IMR-90 (cell line): ENCODE measurements at regions not wholly inside any gene's neighbourhood (a gene's known extent, or its start where the extent isn't known, plus 50 kb on each side); places are given as distances from the start of the nearest gene placed in this dataset.

ENCODE experiments used
- ATAC-seq: fragments of 200-7000 bp; cut with Tn5 transposase; 2 replicates; pipeline ENCODE4 v1.9.1; 2020; ENCODE audit warnings: low read depth, mild to moderate bottlenecking, moderate library complexity
- BruUV-seq: library from RNA; stranded (reverse); fragments of 400-500 nt; replicated peaks from 2 replicates; lab custom pipeline; 2021; lab: Mats Ljungman, UMichigan
- CTCF ChIA-PET: fragments of 300-600 bp; formaldehyde crosslinking; extraction: SDS; loops from one replicate; lab custom pipeline; 2021; ENCODE audit warnings: antibody characterized with exemption; lab: Yijun Ruan, JAX
- POLR2A ChIA-PET: fragments of 300-600 bp; sonication (Branson Sonifier 250); formaldehyde crosslinking; loops from one replicate; lab custom pipeline; 2022; ENCODE audit warnings: antibody characterized with exemption; ENCODE audit not compliant: unreplicated experiment; lab: Charles Lee
- DNase-seq: peaks from one replicate; pipeline ENCODE4 v3.0.0; 2013
- H2AFZ ChIP-seq: replicated peaks from 2 replicates; pipeline ENCODE3; 2013; ENCODE audit warnings: low read length, mild to moderate bottlenecking; ENCODE audit not compliant: poor library complexity
- H2AK5ac ChIP-seq: 2 replicates; pipeline ENCODE4 v1.6.1; 2013; ENCODE audit warnings: low read depth, low read length, inconsistent platforms
- H2AK9ac ChIP-seq: replicated peaks from 2 replicates; pipeline ENCODE3; 2013; ENCODE audit warnings: mild to moderate bottlenecking, low read depth, low read length, moderate library complexity; ENCODE audit not compliant: poor library complexity
- H2BK120ac ChIP-seq: 2 replicates; pipeline ENCODE4 v1.6.1; 2013; ENCODE audit warnings: low read depth, low read length, inconsistent platforms
- H2BK15ac ChIP-seq: 3 replicates; pipeline ENCODE4 v1.6.1; 2013; ENCODE audit warnings: low read depth, low read length, inconsistent platforms
- H2BK20ac ChIP-seq: 2 replicates; pipeline ENCODE4 v1.6.1; 2013; ENCODE audit warnings: low read depth, mild to moderate bottlenecking, inconsistent platforms, low read length, moderate library complexity
- H2BK5ac ChIP-seq: 2 replicates; pipeline ENCODE4 v1.6.1; 2013; ENCODE audit warnings: mild to moderate bottlenecking, low read depth, low read length, inconsistent platforms; ENCODE audit not compliant: poor library complexity, severe bottlenecking
- H3K14ac ChIP-seq: replicated peaks from 2 replicates; pipeline ENCODE4 v1.6.1; 2013; ENCODE audit warnings: low read depth, low read length, inconsistent platforms
- H3K18ac ChIP-seq: 2 replicates; pipeline ENCODE4 v1.6.1; 2013; ENCODE audit warnings: low read depth, low read length, control low read depth
- H3K23ac ChIP-seq: 2 replicates; pipeline ENCODE4 v1.6.1; 2013; ENCODE audit warnings: low read depth, low read length, inconsistent platforms
- H3K27ac ChIP-seq: 2 replicates; pipeline ENCODE4 v1.5.1; 2013; ENCODE audit warnings: mild to moderate bottlenecking, control low read depth, low read length; ENCODE audit not compliant: insufficient read depth
- H3K27me3 ChIP-seq: 2 replicates; pipeline ENCODE4 v1.6.1; 2013; ENCODE audit warnings: low read length; ENCODE audit not compliant: control insufficient read depth, insufficient read depth
- H3K36me3 ChIP-seq: 2 replicates; pipeline ENCODE4 v1.6.1; 2013; ENCODE audit warnings: low read length, mixed read lengths; ENCODE audit not compliant: control insufficient read depth, insufficient read depth
- H3K4ac ChIP-seq: 2 replicates; pipeline ENCODE4 v1.6.1; 2013; ENCODE audit warnings: low read depth, low read length, inconsistent platforms
- H3K4me1 ChIP-seq: 2 replicates; pipeline ENCODE4 v1.6.1; 2013; ENCODE audit warnings: low read length, mixed read lengths; ENCODE audit not compliant: control insufficient read depth, insufficient read depth
- H3K4me2 ChIP-seq: 2 replicates; pipeline ENCODE4 v1.6.1; 2013; ENCODE audit warnings: low read depth, mild to moderate bottlenecking, control low read depth, low read length, moderate library complexity
- H3K4me3 ChIP-seq: 2 replicates; pipeline ENCODE4 v1.5.1; 2013; ENCODE audit warnings: low read depth, mild to moderate bottlenecking, control low read depth, low read length, moderate library complexity; ENCODE audit not compliant: insufficient read depth
- H3K56ac ChIP-seq: 2 replicates; pipeline ENCODE4 v1.6.1; 2013; ENCODE audit warnings: low read length, inconsistent platforms; ENCODE audit not compliant: insufficient read depth; ENCODE audit errors: extremely low read depth
- H3K79me1 ChIP-seq, 2 experiments: 2 replicates each; pipeline ENCODE4 v1.6.1; 2013; ENCODE audit warnings: low read length in 2 of 2, inconsistent platforms in 1 of 2, low read depth in 1 of 2
- H3K9ac ChIP-seq: 2 replicates; pipeline ENCODE4 v1.6.1; 2013; ENCODE audit warnings: low read depth, low read length, control low read depth
- H3K9me1 ChIP-seq: 2 replicates; pipeline ENCODE4 v1.6.1; 2013; ENCODE audit warnings: low read length, inconsistent platforms; ENCODE audit not compliant: insufficient read depth
- H3K9me3 ChIP-seq: 2 replicates; pipeline ENCODE4 v1.6.1; 2013; ENCODE audit warnings: low read length; ENCODE audit not compliant: control insufficient read depth, insufficient read depth
- H4K20me1 ChIP-seq: 2 replicates; pipeline ENCODE4 v1.6.1; 2013; ENCODE audit warnings: low read length, inconsistent platforms; ENCODE audit not compliant: insufficient read depth
- H4K5ac ChIP-seq: 2 replicates; pipeline ENCODE4 v1.6.1; 2013; ENCODE audit warnings: mild to moderate bottlenecking, low read depth, low read length, control low read depth
- H4K8ac ChIP-seq, 2 experiments: 2 replicates each; pipeline ENCODE4 v1.6.1; 2013; ENCODE audit warnings: low read depth in 2 of 2, low read length in 2 of 2, control low read depth in 1 of 2, inconsistent platforms in 1 of 2
- H4K91ac ChIP-seq: 2 replicates; pipeline ENCODE4 v1.6.1; 2013; ENCODE audit warnings: low read depth, low read length, inconsistent platforms; ENCODE audit not compliant: insufficient read depth
- BHLHE40 ChIP-seq: fragments of 150-350 bp; IDR thresholded peaks from 2 replicates; pipeline ENCODE4 v1.6.1; 2016; ENCODE audit warnings: mild to moderate bottlenecking, low read depth, low read length
- CEBPB ChIP-seq: IDR thresholded peaks from 2 replicates; pipeline ENCODE4 v1.6.1; 2012; ENCODE audit warnings: low read depth, low read length, improper control_type of control experiment
- CTCF ChIP-seq: conservative IDR thresholded peaks from 2 replicates; pipeline ENCODE4 v1.5.1; 2012; ENCODE audit warnings: mild to moderate bottlenecking, low read depth, low read length, improper control_type of control experiment
- FOS ChIP-seq: fragments of 150-350 bp; IDR thresholded peaks from 2 replicates; pipeline ENCODE4 v1.6.1; 2016; ENCODE audit warnings: low read depth, low read length
- MAFK ChIP-seq: IDR thresholded peaks from 2 replicates; pipeline ENCODE4 v1.6.1; 2012; ENCODE audit warnings: low read depth, low read length, improper control_type of control experiment
- NFE2L2 ChIP-seq: fragments of 150-350 bp; IDR thresholded peaks from 2 replicates; pipeline ENCODE4 v1.6.1; 2016; ENCODE audit warnings: low read depth, mild to moderate bottlenecking, low read length
- RFX5 ChIP-seq: IDR thresholded peaks from 2 replicates; pipeline ENCODE4 v1.8.0; 2012; ENCODE audit warnings: low read depth, mild to moderate bottlenecking, low read length, moderate library complexity
- SMC3 ChIP-seq: fragments of 150-350 bp; IDR thresholded peaks from 2 replicates; pipeline ENCODE4 v1.6.1; 2016; ENCODE audit warnings: low read depth, mild to moderate bottlenecking, antibody characterized with exemption, low read length, moderate library complexity
- WGBS, 2 experiments: methylation state at CpG; one replicate each; pipeline versions ENCODE4 v1.1.5 to v1.1.7; 2013; ENCODE audit warnings: missing lambda C conversion rate in 2 of 2; ENCODE audit not compliant: insufficient read length in 1 of 2; ENCODE audit errors: extremely low coverage in 2 of 2; 5-methylcytosine and 5-hydroxymethylcytosine counted together
- dilution Hi-C: fragments of 300-500 bp; cut with HindIII; formaldehyde crosslinking; loops from one replicate; pipeline ENCODE4 v1.14.3; 2018; ENCODE audit warnings: low sequenced_read_pairs; ENCODE audit not compliant: unreplicated experiment
- in situ Hi-C: fragments of 300-500 bp; cut with MboI; formaldehyde crosslinking; loops from 3 replicates; pipeline ENCODE4 v1.14.3; 2019; ENCODE audit warnings: low sequenced_read_pairs, inconsistent platforms, mixed read lengths
- intact Hi-C: fragments of 100-400 bp; cut with micrococcal nuclease; formaldehyde crosslinking; loops from 2 replicates; pipeline ENCODE4 v1.10.0; 2022
- TF ChIP-seq, protein P1 (sequence below): fragments of 150-350 bp; IDR thresholded peaks from 2 replicates; pipeline ENCODE4 v1.6.1; 2016; ENCODE audit warnings: low read depth, mild to moderate bottlenecking, low read length, moderate library complexity, borderline replicate concordance
- TF ChIP-seq, protein P2 (sequence below): fragments of 150-350 bp; IDR thresholded peaks from 2 replicates; pipeline ENCODE4 v1.6.1; 2017; ENCODE audit warnings: mild to moderate bottlenecking, antibody characterized with exemption, low read length, low read depth

- Histone ChIP-seq H3K4me2 (no peak overlapping the region), H4K91ac (no peak overlapping the region), H3K23ac (no peak overlapping the region), H2BK120ac (no peak overlapping the region), H3K9me3 (peaks cover 51% of the 10 kb centered on the region), H3K27ac (no peak overlapping the region), H4K20me1 (no peaks in the 10 kb centered on the region), H2AK5ac (no peak overlapping the region), H4K5ac (no peak overlapping the region), H2BK15ac (no peak overlapping the region), H4K8ac (no peak overlapping the region), H2AFZ (no peak overlapping the region), H2BK20ac (no peak overlapping the region), H3K36me3 (no peaks in the 10 kb centered on the region), H3K27me3 (no peaks in the 10 kb centered on the region), H3K4ac (no peak overlapping the region), H3K79me1 (no peaks in the 10 kb centered on the region), H3K9me1 (no peaks in the 10 kb centered on the region), H3K4me3 (no peak overlapping the region), H3K18ac (no peak overlapping the region), H2BK5ac (no peak overlapping the region), H3K56ac (no peak overlapping the region), H3K14ac (no peak overlapping the region), H3K9ac (no peak overlapping the region), H2AK9ac (no peak overlapping the region), H3K4me1 (no peaks in the 10 kb centered on the region)
- TF ChIP-seq RFX5 = no peak
- TF ChIP-seq CEBPB = no peak
- no peak for TF ChIP-seq MAFK
- no peak for TF ChIP-seq NFE2L2
- no peak for TF ChIP-seq CTCF
- no peak for TF ChIP-seq FOS
- TF ChIP-seq, protein P1, sequence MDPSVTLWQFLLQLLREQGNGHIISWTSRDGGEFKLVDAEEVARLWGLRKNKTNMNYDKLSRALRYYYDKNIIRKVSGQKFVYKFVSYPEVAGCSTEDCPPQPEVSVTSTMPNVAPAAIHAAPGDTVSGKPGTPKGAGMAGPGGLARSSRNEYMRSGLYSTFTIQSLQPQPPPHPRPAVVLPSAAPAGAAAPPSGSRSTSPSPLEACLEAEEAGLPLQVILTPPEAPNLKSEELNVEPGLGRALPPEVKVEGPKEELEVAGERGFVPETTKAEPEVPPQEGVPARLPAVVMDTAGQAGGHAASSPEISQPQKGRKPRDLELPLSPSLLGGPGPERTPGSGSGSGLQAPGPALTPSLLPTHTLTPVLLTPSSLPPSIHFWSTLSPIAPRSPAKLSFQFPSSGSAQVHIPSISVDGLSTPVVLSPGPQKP = no peak
- no peak for TF ChIP-seq BHLHE40
- TF ChIP-seq SMC3 = no peak
- TF ChIP-seq, protein P2, sequence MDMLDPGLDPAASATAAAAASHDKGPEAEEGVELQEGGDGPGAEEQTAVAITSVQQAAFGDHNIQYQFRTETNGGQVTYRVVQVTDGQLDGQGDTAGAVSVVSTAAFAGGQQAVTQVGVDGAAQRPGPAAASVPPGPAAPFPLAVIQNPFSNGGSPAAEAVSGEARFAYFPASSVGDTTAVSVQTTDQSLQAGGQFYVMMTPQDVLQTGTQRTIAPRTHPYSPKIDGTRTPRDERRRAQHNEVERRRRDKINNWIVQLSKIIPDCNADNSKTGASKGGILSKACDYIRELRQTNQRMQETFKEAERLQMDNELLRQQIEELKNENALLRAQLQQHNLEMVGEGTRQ = no peak
- WGBS, 2 experiments = 72% methylated on average over 3 of the region's 4 CpGs; no CpG with 5 or more reads in 1 of the 2 experiments
- DNase-seq = no peak
- POLR2A ChIA-PET = no interaction called here
- in situ Hi-C loops = no loop called here
- intact Hi-C loops = no loop called here
- CTCF ChIA-PET = no interaction called here
- ATAC-seq = no peak
- BruUV-seq = no TSS peak
- dilution Hi-C loops = no loop called here
Observed at GRCh38 chr7:63038987-63039386, 959.7 kb upstream of the ZNF722 start.
